H7 (cell line): ENCODE measurements at regions not wholly inside any gene's neighbourhood (a gene's known extent, or its start where the extent isn't known, plus 50 kb on each side); places are given as distances from the start of the nearest gene placed in this dataset.

ENCODE experiments used
- DNase-seq: peaks from one replicate; pipeline ENCODE4 v3.0.0; 2012
- H3K27me3 ChIP-seq: 2 replicates; pipeline ENCODE4 v1.6.0; 2011; ENCODE audit warnings: mild to moderate bottlenecking, low read length; ENCODE audit not compliant: control insufficient read depth, insufficient read depth
- H3K36me3 ChIP-seq: replicated peaks from 2 replicates; pipeline ENCODE4 v1.5.1; 2011; ENCODE audit warnings: low read length; ENCODE audit not compliant: control insufficient read depth, insufficient read depth
- H3K4me3 ChIP-seq: 2 replicates; pipeline ENCODE4 v1.5.1; 2011; ENCODE audit warnings: low read depth, mild to moderate bottlenecking, control low read depth, low read length, moderate library complexity; ENCODE audit not compliant: insufficient read depth

GRCh38 chr3:59404851-59405250 lies 355.0 kb upstream of the CFAP20DC start:
- Histone ChIP-seq H3K27me3 (no peaks in the 10 kb centered on the region), H3K4me3 (no peak overlapping the region), H3K36me3 (no peaks in the 10 kb centered on the region)
- peak; percentile 11 for DNase-seq

- H3K4me3 ChIP-seq, result no peak overlapping the region
- H3K36me3 ChIP-seq, result no peaks in the 10 kb centered on the region
- no peak for DNase-seq
- no peaks in the 10 kb centered on the region for H3K27me3 ChIP-seq
Observed at GRCh38 chr3:59404064-59404463, 354.2 kb upstream of the CFAP20DC start.

- no peak for DNase-seq
- H3K36me3 ChIP-seq, result no peaks in the 10 kb centered on the region
- H3K27me3 ChIP-seq, result no peaks in the 10 kb centered on the region
- no peak overlapping the region for H3K4me3 ChIP-seq
Observed at GRCh38 chr3:59401924-59402323, 352.1 kb upstream of the CFAP20DC start.

- no peaks in the 10 kb centered on the region for H3K36me3 ChIP-seq
- no peak for DNase-seq
- H3K4me3 ChIP-seq, result no peak overlapping the region
- no peaks in the 10 kb centered on the region for H3K27me3 ChIP-seq
Observed at GRCh38 chr3:59392116-59392515, 342.3 kb upstream of the CFAP20DC start.

- H3K4me3 ChIP-seq, result no peak overlapping the region
- no peaks in the 10 kb centered on the region for H3K27me3 ChIP-seq
- no peaks in the 10 kb centered on the region for H3K36me3 ChIP-seq
- no peak for DNase-seq
Observed at GRCh38 chr3:59391131-59391530, 341.3 kb upstream of the CFAP20DC start.

- Histone ChIP-seq H3K27me3 (no peaks in the 10 kb centered on the region), H3K4me3 (no peak overlapping the region), H3K36me3 (no peaks in the 10 kb centered on the region)
- DNase-seq, result no peak
Observed at GRCh38 chr3:59388555-59389270, 338.9 kb upstream of the CFAP20DC start.

- Histone ChIP-seq H3K36me3 (no peaks in the 10 kb centered on the region), H3K27me3 (no peaks in the 10 kb centered on the region), H3K4me3 (no peak overlapping the region)
- DNase-seq, result no peak
Observed at GRCh38 chr3:59386165-59386564, 336.3 kb upstream of the CFAP20DC start.

GRCh38 chr3:59385547-59385946 lies 335.7 kb upstream of the CFAP20DC start:
- DNase-seq, result no peak
- Histone ChIP-seq H3K27me3 (no peaks in the 10 kb centered on the region), H3K4me3 (no peak overlapping the region)

GRCh38 chr3:59381282-59381681 lies 331.5 kb upstream of the CFAP20DC start:
- no peaks in the 10 kb centered on the region for H3K36me3 ChIP-seq
- H3K4me3 ChIP-seq, result no peak overlapping the region
- no peak for DNase-seq

More at GRCh38 chr3:59385547-59385946, 335.7 kb upstream of the CFAP20DC start:
- no peaks in the 10 kb centered on the region for H3K36me3 ChIP-seq

GRCh38 chr3:59380146-59380545 lies 330.3 kb upstream of the CFAP20DC start:
- DNase-seq, result no peak
- Histone ChIP-seq H3K4me3 (no peak overlapping the region), H3K27me3 (no peaks in the 10 kb centered on the region), H3K36me3 (no peaks in the 10 kb centered on the region)

More at GRCh38 chr3:59381282-59381681, 331.5 kb upstream of the CFAP20DC start:
- no peaks in the 10 kb centered on the region for H3K27me3 ChIP-seq

GRCh38 chr3:59374818-59375211 lies 325.0 kb upstream of the CFAP20DC start:
- no peak overlapping the region for H3K4me3 ChIP-seq
- no peak for DNase-seq
- H3K27me3 ChIP-seq, result no peaks in the 10 kb centered on the region
- no peaks in the 10 kb centered on the region for H3K36me3 ChIP-seq

GRCh38 chr3:59374091-59374817 lies 324.4 kb upstream of the CFAP20DC start:
- no peak for DNase-seq

GRCh38 chr3:59372346-59372745 lies 322.5 kb upstream of the CFAP20DC start:
- DNase-seq, result no peak
- Histone ChIP-seq H3K27me3 (no peaks in the 10 kb centered on the region), H3K4me3 (no peak overlapping the region), H3K36me3 (no peaks in the 10 kb centered on the region)

More at GRCh38 chr3:59374091-59374817, 324.4 kb upstream of the CFAP20DC start:
- H3K27me3 ChIP-seq, result no peaks in the 10 kb centered on the region
- no peak overlapping the region for H3K4me3 ChIP-seq
- no peaks in the 10 kb centered on the region for H3K36me3 ChIP-seq

- H3K36me3 ChIP-seq, result no peaks in the 10 kb centered on the region
- no peak overlapping the region for H3K4me3 ChIP-seq
- no peak for DNase-seq
- H3K27me3 ChIP-seq, result no peaks in the 10 kb centered on the region
Observed at GRCh38 chr3:59368900-59369675, 319.3 kb upstream of the CFAP20DC start.

GRCh38 chr3:59367150-59367549 lies 317.3 kb upstream of the CFAP20DC start:
- no peaks in the 10 kb centered on the region for H3K27me3 ChIP-seq
- H3K4me3 ChIP-seq, result no peak overlapping the region
- no peaks in the 10 kb centered on the region for H3K36me3 ChIP-seq
- no peak for DNase-seq
